Panc1 (cell line): ENCODE measurements at regions not wholly inside any gene's neighbourhood (a gene's known extent, or its start where the extent isn't known, plus 50 kb on each side); places are given as distances from the start of the nearest gene placed in this dataset.

Experiments used
- POLR2AphosphoS5 ChIP-seq: IDR thresholded peaks from 2 replicates; pipeline ENCODE4 v1.6.1; 2012; ENCODE audit warnings: mild to moderate bottlenecking, low read depth, low read length, moderate library complexity
- SIN3A ChIP-seq: IDR thresholded peaks from 2 replicates; pipeline ENCODE4 v1.6.1; 2012; ENCODE audit warnings: low read depth, mild to moderate bottlenecking, low read length, moderate library complexity, borderline replicate concordance; ENCODE audit not compliant: insufficient read depth
- TCF7L2 ChIP-seq: IDR thresholded peaks from 2 replicates; pipeline ENCODE4 v1.6.1; 2011; ENCODE audit warnings: mild to moderate bottlenecking, low read depth, low read length, inconsistent platforms
- TF ChIP-seq, protein P1 (sequence below): fragments of 450-650 bp; IDR thresholded peaks from 2 replicates; pipeline ENCODE4 v1.5.1; 2017; ENCODE audit warnings: mild to moderate bottlenecking
- TF ChIP-seq, protein P2 (sequence below), 2 experiments: IDR thresholded peaks; 2 replicates each; pipeline ENCODE4 v1.6.1; 2011 to 2012; ENCODE audit warnings: low read depth in 2 of 2, control low read depth in 1 of 2, low read length in 1 of 2, mild to moderate bottlenecking in 1 of 2, moderate library complexity in 1 of 2; ENCODE audit not compliant: insufficient read depth in 1 of 2

DNA sequence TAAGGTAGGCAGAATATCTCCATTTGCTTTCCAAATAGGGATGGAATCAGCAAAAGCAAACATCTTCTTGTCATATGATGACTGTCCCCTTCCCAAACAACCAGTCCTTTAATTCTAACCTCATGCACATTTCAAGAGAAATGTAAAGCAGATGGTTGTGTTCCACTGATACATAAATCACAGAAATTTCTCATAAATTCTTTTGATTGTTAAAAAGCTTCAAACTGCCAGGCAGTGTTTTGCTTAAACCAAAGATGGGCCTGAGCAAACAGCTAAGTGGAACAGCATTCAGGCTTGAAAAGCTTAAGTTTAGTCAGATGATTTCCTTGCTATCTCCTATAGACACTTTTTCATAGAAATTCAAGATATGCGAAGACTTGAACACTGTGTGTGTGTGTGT is 74.3 kb upstream of the SOX2 start:
- TF ChIP-seq TCF7L2: no peak
- TF ChIP-seq, protein P1, sequence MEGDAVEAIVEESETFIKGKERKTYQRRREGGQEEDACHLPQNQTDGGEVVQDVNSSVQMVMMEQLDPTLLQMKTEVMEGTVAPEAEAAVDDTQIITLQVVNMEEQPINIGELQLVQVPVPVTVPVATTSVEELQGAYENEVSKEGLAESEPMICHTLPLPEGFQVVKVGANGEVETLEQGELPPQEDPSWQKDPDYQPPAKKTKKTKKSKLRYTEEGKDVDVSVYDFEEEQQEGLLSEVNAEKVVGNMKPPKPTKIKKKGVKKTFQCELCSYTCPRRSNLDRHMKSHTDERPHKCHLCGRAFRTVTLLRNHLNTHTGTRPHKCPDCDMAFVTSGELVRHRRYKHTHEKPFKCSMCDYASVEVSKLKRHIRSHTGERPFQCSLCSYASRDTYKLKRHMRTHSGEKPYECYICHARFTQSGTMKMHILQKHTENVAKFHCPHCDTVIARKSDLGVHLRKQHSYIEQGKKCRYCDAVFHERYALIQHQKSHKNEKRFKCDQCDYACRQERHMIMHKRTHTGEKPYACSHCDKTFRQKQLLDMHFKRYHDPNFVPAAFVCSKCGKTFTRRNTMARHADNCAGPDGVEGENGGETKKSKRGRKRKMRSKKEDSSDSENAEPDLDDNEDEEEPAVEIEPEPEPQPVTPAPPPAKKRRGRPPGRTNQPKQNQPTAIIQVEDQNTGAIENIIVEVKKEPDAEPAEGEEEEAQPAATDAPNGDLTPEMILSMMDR: no peak
- no peak for TF ChIP-seq POLR2AphosphoS5
- no peak for TF ChIP-seq SIN3A
- TF ChIP-seq, protein P2, sequence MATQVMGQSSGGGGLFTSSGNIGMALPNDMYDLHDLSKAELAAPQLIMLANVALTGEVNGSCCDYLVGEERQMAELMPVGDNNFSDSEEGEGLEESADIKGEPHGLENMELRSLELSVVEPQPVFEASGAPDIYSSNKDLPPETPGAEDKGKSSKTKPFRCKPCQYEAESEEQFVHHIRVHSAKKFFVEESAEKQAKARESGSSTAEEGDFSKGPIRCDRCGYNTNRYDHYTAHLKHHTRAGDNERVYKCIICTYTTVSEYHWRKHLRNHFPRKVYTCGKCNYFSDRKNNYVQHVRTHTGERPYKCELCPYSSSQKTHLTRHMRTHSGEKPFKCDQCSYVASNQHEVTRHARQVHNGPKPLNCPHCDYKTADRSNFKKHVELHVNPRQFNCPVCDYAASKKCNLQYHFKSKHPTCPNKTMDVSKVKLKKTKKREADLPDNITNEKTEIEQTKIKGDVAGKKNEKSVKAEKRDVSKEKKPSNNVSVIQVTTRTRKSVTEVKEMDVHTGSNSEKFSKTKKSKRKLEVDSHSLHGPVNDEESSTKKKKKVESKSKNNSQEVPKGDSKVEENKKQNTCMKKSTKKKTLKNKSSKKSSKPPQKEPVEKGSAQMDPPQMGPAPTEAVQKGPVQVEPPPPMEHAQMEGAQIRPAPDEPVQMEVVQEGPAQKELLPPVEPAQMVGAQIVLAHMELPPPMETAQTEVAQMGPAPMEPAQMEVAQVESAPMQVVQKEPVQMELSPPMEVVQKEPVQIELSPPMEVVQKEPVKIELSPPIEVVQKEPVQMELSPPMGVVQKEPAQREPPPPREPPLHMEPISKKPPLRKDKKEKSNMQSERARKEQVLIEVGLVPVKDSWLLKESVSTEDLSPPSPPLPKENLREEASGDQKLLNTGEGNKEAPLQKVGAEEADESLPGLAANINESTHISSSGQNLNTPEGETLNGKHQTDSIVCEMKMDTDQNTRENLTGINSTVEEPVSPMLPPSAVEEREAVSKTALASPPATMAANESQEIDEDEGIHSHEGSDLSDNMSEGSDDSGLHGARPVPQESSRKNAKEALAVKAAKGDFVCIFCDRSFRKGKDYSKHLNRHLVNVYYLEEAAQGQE (IDR thresholded peaks at IDR 0.05; ENCODE audit: insufficient read depth in 1 of 2, low read depth in 2 of 2, low read length in 1 of 2): no peak
